HEK293 (cell line): ENCODE measurements at regions not wholly inside any gene's neighbourhood (a gene's known extent, or its start where the extent isn't known, plus 50 kb on each side); places are given as distances from the start of the nearest gene placed in this dataset.

Source experiments
- CTCF ChIA-PET: fragments of 350-600 bp; formaldehyde crosslinking; extraction: SDS; loops from one replicate; lab custom pipeline; 2021; ENCODE audit warnings: antibody characterized with exemption; lab: Yijun Ruan, JAX
- POLR2A ChIA-PET: fragments of 300-600 bp; formaldehyde crosslinking; extraction: SDS; loops from one replicate; lab custom pipeline; 2020; ENCODE audit warnings: antibody characterized with exemption, inconsistent platforms; lab: Yijun Ruan, JAX
- H3K27ac ChIP-seq: fragments of 200-500 bp; sonication (Bioruptor generic); 2 replicates; pipeline ENCODE4 v1.5.1; 2014; ENCODE audit warnings: low read depth, low read length, control low read depth, inconsistent platforms; ENCODE audit errors: extremely low read depth
- H3K36me3 ChIP-seq, 2 experiments: fragments of 200-500 bp in 1 of 2; sonication (Bioruptor generic) in 1 of 2; 1 replicate in 1 of 2; 2 replicates in 1 of 2; pipeline ENCODE4 v1.5.1; 2014 to 2017; ENCODE audit warnings: inconsistent platforms in 2 of 2, low read length in 2 of 2; ENCODE audit not compliant: control insufficient read depth in 2 of 2, insufficient read depth in 1 of 2
- H3K4me1 ChIP-seq: fragments of 200-500 bp; sonication (Bioruptor generic); 2 replicates; pipeline ENCODE4 v1.5.1; 2014; ENCODE audit warnings: mild to moderate bottlenecking, low read length, inconsistent platforms; ENCODE audit not compliant: control insufficient read depth, insufficient read depth
- H3K4me3 ChIP-seq: 2 replicates; pipeline ENCODE4 v1.5.1; 2011; ENCODE audit warnings: low read depth, mild to moderate bottlenecking, control low read depth, low read length, moderate library complexity
- H3K9me3 ChIP-seq: fragments of 200-500 bp; sonication (Bioruptor generic); 2 replicates; pipeline ENCODE4 v1.5.1; 2014; ENCODE audit warnings: low read depth, low read length, inconsistent platforms; ENCODE audit not compliant: control insufficient read depth, insufficient read depth
- BCL11B ChIP-seq: fragments of 450-650 bp; formaldehyde crosslinking; IDR thresholded peaks from 2 replicates; pipeline ENCODE4 v1.5.1; 2016; ENCODE audit warnings: low read depth, missing biosample characterization, missing genetic modification characterization
- HOXA7 ChIP-seq: sonication (generic); formaldehyde crosslinking; IDR thresholded peaks from 2 replicates; pipeline ENCODE4 v1.8.1; 2022; ENCODE audit warnings: missing genetic modification reagents, borderline replicate concordance
- KLF1 ChIP-seq: fragments of 450-650 bp; formaldehyde crosslinking; IDR thresholded peaks from 2 replicates; pipeline ENCODE4 v1.5.1; 2016; ENCODE audit warnings: missing biosample characterization, missing genetic modification characterization
- REPIN1 ChIP-seq: fragments of 450-650 bp; formaldehyde crosslinking; IDR thresholded peaks from 2 replicates; pipeline ENCODE4 v1.5.1; 2017; ENCODE audit warnings: missing biosample characterization, missing genetic modification characterization, low read depth
- WT1 ChIP-seq: fragments of 450-650 bp; formaldehyde crosslinking; IDR thresholded peaks from 2 replicates; pipeline ENCODE4 v1.5.1; 2016; ENCODE audit warnings: missing biosample characterization, missing genetic modification characterization
- ZNF138 ChIP-seq: fragments of 450-650 bp; formaldehyde crosslinking; IDR thresholded peaks from 2 replicates; pipeline ENCODE4 v1.5.1; 2016; ENCODE audit warnings: missing biosample characterization, missing genetic modification characterization, borderline replicate concordance
- ZNF174 ChIP-seq: fragments of 450-650 bp; formaldehyde crosslinking; IDR thresholded peaks from 2 replicates; pipeline ENCODE4 v1.5.0; 2017; ENCODE audit warnings: missing biosample characterization, mild to moderate bottlenecking, missing genetic modification characterization
- ZNF19 ChIP-seq: fragments of 450-650 bp; formaldehyde crosslinking; IDR thresholded peaks from 2 replicates; pipeline ENCODE4; 2016; ENCODE audit warnings: missing biosample characterization, missing genetic modification characterization, low read depth
- ZNF211 ChIP-seq: fragments of 450-650 bp; formaldehyde crosslinking; IDR thresholded peaks from 2 replicates; pipeline ENCODE4 v1.5.1; 2016; ENCODE audit warnings: low read depth, missing biosample characterization, missing genetic modification characterization
- ZNF24 ChIP-seq: fragments of 450-650 bp; formaldehyde crosslinking; IDR thresholded peaks from 2 replicates; pipeline ENCODE4 v1.5.1; 2016; ENCODE audit warnings: missing biosample characterization, missing genetic modification characterization
- ZNF391 ChIP-seq: fragments of 450-650 bp; formaldehyde crosslinking; IDR thresholded peaks from 2 replicates; pipeline ENCODE4 v1.5.1; 2016; ENCODE audit warnings: low read depth, missing biosample characterization, missing genetic modification characterization, borderline replicate concordance
- ZNF423 ChIP-seq: fragments of 450-650 bp; formaldehyde crosslinking; IDR thresholded peaks from 2 replicates; pipeline ENCODE4 v1.5.1; 2016; ENCODE audit warnings: missing biosample characterization, missing genetic modification characterization
- ZNF610 ChIP-seq: fragments of 450-650 bp; formaldehyde crosslinking; IDR thresholded peaks from 2 replicates; pipeline ENCODE4 v1.5.1; 2016; ENCODE audit warnings: missing biosample characterization, missing genetic modification characterization, borderline replicate concordance
- ZNF629 ChIP-seq: fragments of 450-650 bp; formaldehyde crosslinking; IDR thresholded peaks from 2 replicates; pipeline ENCODE4 v1.5.1; 2017; ENCODE audit warnings: missing biosample characterization, missing genetic modification characterization
- ZNF76 ChIP-seq: fragments of 450-650 bp; formaldehyde crosslinking; IDR thresholded peaks from 2 replicates; pipeline ENCODE4; 2016; ENCODE audit warnings: low read depth, missing biosample characterization, missing genetic modification characterization, borderline replicate concordance
- TF ChIP-seq, protein P1 (sequence below): fragments of 450-650 bp; formaldehyde crosslinking; IDR thresholded peaks from 2 replicates; pipeline ENCODE4 v1.5.1; 2016; ENCODE audit warnings: missing biosample characterization, missing genetic modification characterization
- TF ChIP-seq, protein P2 (sequence below): IDR thresholded peaks from 2 replicates; pipeline ENCODE4 v1.6.1; 2011; ENCODE audit warnings: mild to moderate bottlenecking, low read depth, low read length, borderline replicate concordance
- TF ChIP-seq, protein P3 (sequence below): fragments of 450-650 bp; IDR thresholded peaks from 2 replicates; pipeline ENCODE4 v1.5.1; 2018; ENCODE audit warnings: missing biosample characterization, mild to moderate bottlenecking, missing genetic modification characterization
- TF ChIP-seq, protein P4 (sequence below): fragments of 450-650 bp; IDR thresholded peaks from 2 replicates; pipeline ENCODE4 v1.5.1; 2018; ENCODE audit warnings: missing biosample characterization, missing genetic modification characterization
- TF ChIP-seq, protein P5 (sequence below): fragments of 450-650 bp; formaldehyde crosslinking; IDR thresholded peaks from 2 replicates; pipeline ENCODE4 v1.5.1; 2016; ENCODE audit warnings: missing biosample characterization, missing genetic modification characterization

DNA sequence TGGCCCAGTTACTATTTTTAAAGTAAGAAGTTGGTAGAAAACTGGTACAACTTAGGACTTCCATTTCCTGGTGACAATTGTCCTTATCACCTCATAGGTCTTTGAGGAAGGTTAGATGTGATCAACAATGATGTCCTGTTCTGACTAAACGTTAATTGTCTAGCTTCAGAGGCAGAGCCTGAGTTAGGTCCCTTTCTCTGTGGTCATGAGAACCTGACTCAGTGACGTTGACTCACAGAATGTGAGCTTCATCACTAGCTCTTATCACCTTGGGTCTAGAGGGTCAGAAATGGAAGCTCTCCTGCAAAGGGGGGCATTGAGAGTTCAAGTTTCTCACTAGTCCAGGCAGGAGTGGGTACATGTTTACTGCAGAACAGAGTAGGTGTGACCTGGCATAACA, 60.6 kb upstream of the ATP8B1 start:
- Histone ChIP-seq H3K27ac (no peak overlapping the region), H3K36me3 (no peaks in the 10 kb centered on the region), H3K4me1 (no peaks in the 10 kb centered on the region), H3K4me3 (no peak overlapping the region), H3K9me3 (no peaks in the 10 kb centered on the region)
- ChIA-PET CTCF (interaction anchor here (0.5 to 1.4 kb wide), 6 partner anchors 9 to 1115 kb away, joined by 3 to 6 read pairs (median 4); no protein-coding TSS in a partner anchor), POLR2A (no interaction called here)
- TF ChIP-seq BCL11B (tag by site-specific recombination) (no peak), KLF1 (no peak), ZNF24 (tag by site-specific recombination) (no peak), ZNF174 (tag by site-specific recombination) (no peak), WT1 (tag by site-specific recombination) (no peak), ZNF391 (tag by site-specific recombination) (no peak)
- TF ChIP-seq, protein P1, sequence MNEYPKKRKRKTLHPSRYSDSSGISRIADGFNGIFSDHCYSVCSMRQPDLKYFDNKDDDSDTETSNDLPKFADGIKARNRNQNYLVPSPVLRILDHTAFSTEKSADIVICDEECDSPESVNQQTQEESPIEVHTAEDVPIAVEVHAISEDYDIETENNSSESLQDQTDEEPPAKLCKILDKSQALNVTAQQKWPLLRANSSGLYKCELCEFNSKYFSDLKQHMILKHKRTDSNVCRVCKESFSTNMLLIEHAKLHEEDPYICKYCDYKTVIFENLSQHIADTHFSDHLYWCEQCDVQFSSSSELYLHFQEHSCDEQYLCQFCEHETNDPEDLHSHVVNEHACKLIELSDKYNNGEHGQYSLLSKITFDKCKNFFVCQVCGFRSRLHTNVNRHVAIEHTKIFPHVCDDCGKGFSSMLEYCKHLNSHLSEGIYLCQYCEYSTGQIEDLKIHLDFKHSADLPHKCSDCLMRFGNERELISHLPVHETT (tag by site-specific recombination): no peak
- TF ChIP-seq, protein P2, sequence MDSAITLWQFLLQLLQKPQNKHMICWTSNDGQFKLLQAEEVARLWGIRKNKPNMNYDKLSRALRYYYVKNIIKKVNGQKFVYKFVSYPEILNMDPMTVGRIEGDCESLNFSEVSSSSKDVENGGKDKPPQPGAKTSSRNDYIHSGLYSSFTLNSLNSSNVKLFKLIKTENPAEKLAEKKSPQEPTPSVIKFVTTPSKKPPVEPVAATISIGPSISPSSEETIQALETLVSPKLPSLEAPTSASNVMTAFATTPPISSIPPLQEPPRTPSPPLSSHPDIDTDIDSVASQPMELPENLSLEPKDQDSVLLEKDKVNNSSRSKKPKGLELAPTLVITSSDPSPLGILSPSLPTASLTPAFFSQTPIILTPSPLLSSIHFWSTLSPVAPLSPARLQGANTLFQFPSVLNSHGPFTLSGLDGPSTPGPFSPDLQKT: no peak
- TF ChIP-seq, protein P3, sequence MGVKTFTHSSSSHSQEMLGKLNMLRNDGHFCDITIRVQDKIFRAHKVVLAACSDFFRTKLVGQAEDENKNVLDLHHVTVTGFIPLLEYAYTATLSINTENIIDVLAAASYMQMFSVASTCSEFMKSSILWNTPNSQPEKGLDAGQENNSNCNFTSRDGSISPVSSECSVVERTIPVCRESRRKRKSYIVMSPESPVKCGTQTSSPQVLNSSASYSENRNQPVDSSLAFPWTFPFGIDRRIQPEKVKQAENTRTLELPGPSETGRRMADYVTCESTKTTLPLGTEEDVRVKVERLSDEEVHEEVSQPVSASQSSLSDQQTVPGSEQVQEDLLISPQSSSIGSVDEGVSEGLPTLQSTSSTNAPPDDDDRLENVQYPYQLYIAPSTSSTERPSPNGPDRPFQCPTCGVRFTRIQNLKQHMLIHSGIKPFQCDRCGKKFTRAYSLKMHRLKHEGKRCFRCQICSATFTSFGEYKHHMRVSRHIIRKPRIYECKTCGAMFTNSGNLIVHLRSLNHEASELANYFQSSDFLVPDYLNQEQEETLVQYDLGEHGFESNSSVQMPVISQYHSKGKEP: no peak

DNA sequence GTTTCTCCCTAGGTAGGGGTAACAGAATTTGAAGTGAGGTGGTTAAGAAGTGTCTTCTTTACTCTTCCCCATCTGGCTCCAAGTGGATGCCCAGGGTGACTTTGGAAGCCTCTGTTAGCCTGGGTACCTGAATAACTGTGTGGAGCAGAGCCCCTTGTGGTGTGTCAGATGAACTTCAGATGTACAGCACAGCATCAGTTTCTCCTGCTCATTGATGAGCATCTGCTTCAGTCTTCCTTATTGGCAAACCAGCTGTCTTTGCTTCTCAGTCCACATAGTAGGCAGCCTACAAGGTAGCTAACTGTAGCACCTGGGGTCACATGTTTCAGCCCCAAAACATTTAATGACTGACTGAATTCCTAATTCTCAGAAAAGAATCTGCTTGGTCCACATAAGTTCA, 56.2 kb upstream of the ATP8B1 start:
- TF ChIP-seq ZNF19 (tag by site-specific recombination) (no peak), REPIN1 (no peak), ZNF629 (tag by site-specific recombination) (no peak), ZNF610 (tag by site-specific recombination) (no peak), ZNF76 (tag by site-specific recombination) (no peak), ZNF423 (no peak), ZNF138 (tag by site-specific recombination) (no peak), ZNF211 (tag by site-specific recombination) (no peak), HOXA7 (no peak)
- TF ChIP-seq, protein P4, sequence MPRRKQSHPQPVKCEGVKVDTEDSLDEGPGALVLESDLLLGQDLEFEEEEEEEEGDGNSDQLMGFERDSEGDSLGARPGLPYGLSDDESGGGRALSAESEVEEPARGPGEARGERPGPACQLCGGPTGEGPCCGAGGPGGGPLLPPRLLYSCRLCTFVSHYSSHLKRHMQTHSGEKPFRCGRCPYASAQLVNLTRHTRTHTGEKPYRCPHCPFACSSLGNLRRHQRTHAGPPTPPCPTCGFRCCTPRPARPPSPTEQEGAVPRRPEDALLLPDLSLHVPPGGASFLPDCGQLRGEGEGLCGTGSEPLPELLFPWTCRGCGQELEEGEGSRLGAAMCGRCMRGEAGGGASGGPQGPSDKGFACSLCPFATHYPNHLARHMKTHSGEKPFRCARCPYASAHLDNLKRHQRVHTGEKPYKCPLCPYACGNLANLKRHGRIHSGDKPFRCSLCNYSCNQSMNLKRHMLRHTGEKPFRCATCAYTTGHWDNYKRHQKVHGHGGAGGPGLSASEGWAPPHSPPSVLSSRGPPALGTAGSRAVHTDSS: no peak
- TF ChIP-seq, protein P2: no peak
- TF ChIP-seq, protein P5, sequence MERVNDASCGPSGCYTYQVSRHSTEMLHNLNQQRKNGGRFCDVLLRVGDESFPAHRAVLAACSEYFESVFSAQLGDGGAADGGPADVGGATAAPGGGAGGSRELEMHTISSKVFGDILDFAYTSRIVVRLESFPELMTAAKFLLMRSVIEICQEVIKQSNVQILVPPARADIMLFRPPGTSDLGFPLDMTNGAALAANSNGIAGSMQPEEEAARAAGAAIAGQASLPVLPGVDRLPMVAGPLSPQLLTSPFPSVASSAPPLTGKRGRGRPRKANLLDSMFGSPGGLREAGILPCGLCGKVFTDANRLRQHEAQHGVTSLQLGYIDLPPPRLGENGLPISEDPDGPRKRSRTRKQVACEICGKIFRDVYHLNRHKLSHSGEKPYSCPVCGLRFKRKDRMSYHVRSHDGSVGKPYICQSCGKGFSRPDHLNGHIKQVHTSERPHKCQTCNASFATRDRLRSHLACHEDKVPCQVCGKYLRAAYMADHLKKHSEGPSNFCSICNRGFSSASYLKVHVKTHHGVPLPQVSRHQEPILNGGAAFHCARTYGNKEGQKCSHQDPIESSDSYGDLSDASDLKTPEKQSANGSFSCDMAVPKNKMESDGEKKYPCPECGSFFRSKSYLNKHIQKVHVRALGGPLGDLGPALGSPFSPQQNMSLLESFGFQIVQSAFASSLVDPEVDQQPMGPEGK: no peak
- Histone ChIP-seq H3K4me3 (no peak overlapping the region), H3K4me1 (no peaks in the 10 kb centered on the region), H3K36me3 (no peaks in the 10 kb centered on the region), H3K27ac (no peak overlapping the region), H3K9me3 (no peaks in the 10 kb centered on the region)
- CTCF ChIA-PET: interaction anchor here (0.6 to 3.0 kb wide), 15 partner anchors 10 to 601 kb away, joined by 3 to 11 read pairs (median 4); no protein-coding TSS in a partner anchor
- POLR2A ChIA-PET: no interaction called here
